IMR-90 (cell line): ENCODE measurements at regions not wholly inside any gene's neighbourhood (a gene's known extent, or its start where the extent isn't known, plus 50 kb on each side); places are given as distances from the start of the nearest gene placed in this dataset.

ENCODE experiments used
- CEBPB ChIP-seq: IDR thresholded peaks from 2 replicates; pipeline ENCODE4 v1.6.1; 2012; ENCODE audit warnings: low read depth, low read length, improper control_type of control experiment
- CHD1 ChIP-seq: IDR thresholded peaks from 2 replicates; pipeline ENCODE4 v1.6.1; 2012; ENCODE audit warnings: low read depth, low read length, improper control_type of control experiment
- FOS ChIP-seq: fragments of 150-350 bp; IDR thresholded peaks from 2 replicates; pipeline ENCODE4 v1.6.1; 2016; ENCODE audit warnings: low read depth, low read length
- MAFK ChIP-seq: IDR thresholded peaks from 2 replicates; pipeline ENCODE4 v1.6.1; 2012; ENCODE audit warnings: low read depth, low read length, improper control_type of control experiment
- MAZ ChIP-seq: IDR thresholded peaks from 2 replicates; pipeline ENCODE4 v1.6.1; 2012; ENCODE audit warnings: low read depth, mild to moderate bottlenecking, low read length, improper control_type of control experiment, moderate library complexity, borderline replicate concordance
- MXI1 ChIP-seq: IDR thresholded peaks from 2 replicates; pipeline ENCODE4 v1.6.1; 2012; ENCODE audit warnings: low read depth, mild to moderate bottlenecking, low read length, moderate library complexity, borderline replicate concordance
- NFE2L2 ChIP-seq: fragments of 150-350 bp; IDR thresholded peaks from 2 replicates; pipeline ENCODE4 v1.6.1; 2016; ENCODE audit warnings: low read depth, mild to moderate bottlenecking, low read length
- POLR2A ChIP-seq: IDR thresholded peaks from 2 replicates; pipeline ENCODE4 v1.6.1; 2012; ENCODE audit warnings: mild to moderate bottlenecking, low read depth, low read length
- RAD21 ChIP-seq: IDR thresholded peaks from 2 replicates; pipeline ENCODE4 v1.6.1; 2012; ENCODE audit warnings: low read length, improper control_type of control experiment
- RCOR1 ChIP-seq: IDR thresholded peaks from 2 replicates; pipeline ENCODE4 v1.6.1; 2012; ENCODE audit warnings: mild to moderate bottlenecking, low read length, improper control_type of control experiment; ENCODE audit not compliant: insufficient replicate concordance
- RFX5 ChIP-seq: IDR thresholded peaks from 2 replicates; pipeline ENCODE4 v1.8.0; 2012; ENCODE audit warnings: low read depth, mild to moderate bottlenecking, low read length, moderate library complexity
- SMC3 ChIP-seq: fragments of 150-350 bp; IDR thresholded peaks from 2 replicates; pipeline ENCODE4 v1.6.1; 2016; ENCODE audit warnings: low read depth, mild to moderate bottlenecking, antibody characterized with exemption, low read length, moderate library complexity
- USF2 ChIP-seq: fragments of 150-350 bp; IDR thresholded peaks from 2 replicates; pipeline ENCODE4 v1.6.1; 2017; ENCODE audit warnings: mild to moderate bottlenecking, antibody characterized with exemption, low read length, low read depth
- TF ChIP-seq, protein P1 (sequence below): conservative IDR thresholded peaks from 2 replicates; pipeline ENCODE4 v1.5.1; 2012; ENCODE audit warnings: mild to moderate bottlenecking, low read depth, low read length, improper control_type of control experiment

DNA sequence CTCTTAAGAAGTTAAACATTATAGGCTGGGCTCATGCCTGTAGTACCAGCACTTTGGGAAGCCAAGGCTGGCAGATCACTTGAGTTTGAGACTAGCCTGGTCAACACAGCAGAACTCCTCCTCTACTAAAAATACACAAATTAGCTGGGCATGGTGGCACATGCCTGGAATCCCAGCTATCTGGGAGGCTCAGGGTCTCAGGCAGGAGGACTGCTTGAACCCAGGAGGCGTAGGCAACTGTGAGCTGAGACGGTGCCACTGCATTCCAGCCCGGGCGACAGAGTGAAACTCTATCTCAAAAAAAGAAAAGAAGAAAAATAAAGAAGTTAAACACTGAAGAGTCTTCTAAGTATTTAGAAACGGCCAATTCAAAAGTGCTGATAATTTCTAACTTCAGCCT, 164.3 kb upstream of the GALNTL6 start:
- TF ChIP-seq SMC3 = no peak
- TF ChIP-seq, protein P1, sequence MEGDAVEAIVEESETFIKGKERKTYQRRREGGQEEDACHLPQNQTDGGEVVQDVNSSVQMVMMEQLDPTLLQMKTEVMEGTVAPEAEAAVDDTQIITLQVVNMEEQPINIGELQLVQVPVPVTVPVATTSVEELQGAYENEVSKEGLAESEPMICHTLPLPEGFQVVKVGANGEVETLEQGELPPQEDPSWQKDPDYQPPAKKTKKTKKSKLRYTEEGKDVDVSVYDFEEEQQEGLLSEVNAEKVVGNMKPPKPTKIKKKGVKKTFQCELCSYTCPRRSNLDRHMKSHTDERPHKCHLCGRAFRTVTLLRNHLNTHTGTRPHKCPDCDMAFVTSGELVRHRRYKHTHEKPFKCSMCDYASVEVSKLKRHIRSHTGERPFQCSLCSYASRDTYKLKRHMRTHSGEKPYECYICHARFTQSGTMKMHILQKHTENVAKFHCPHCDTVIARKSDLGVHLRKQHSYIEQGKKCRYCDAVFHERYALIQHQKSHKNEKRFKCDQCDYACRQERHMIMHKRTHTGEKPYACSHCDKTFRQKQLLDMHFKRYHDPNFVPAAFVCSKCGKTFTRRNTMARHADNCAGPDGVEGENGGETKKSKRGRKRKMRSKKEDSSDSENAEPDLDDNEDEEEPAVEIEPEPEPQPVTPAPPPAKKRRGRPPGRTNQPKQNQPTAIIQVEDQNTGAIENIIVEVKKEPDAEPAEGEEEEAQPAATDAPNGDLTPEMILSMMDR = no peak
- no peak for TF ChIP-seq CEBPB
- TF ChIP-seq POLR2A = no peak
- no peak for TF ChIP-seq RAD21
- no peak for TF ChIP-seq RFX5
- TF ChIP-seq USF2 = no peak
- TF ChIP-seq NFE2L2 = no peak
- TF ChIP-seq RCOR1 = no peak
- no peak for TF ChIP-seq MAZ
- no peak for TF ChIP-seq MAFK
- TF ChIP-seq MXI1 = no peak
- TF ChIP-seq FOS = no peak
- no peak for TF ChIP-seq CHD1
